Heart left ventricle (tissue), 16 donors: ENCODE measurements at regions not wholly inside any gene's neighbourhood (a gene's known extent, or its start where the extent isn't known, plus 50 kb on each side); places are given as distances from the start of the nearest gene placed in this dataset.

Experiments used
- ATAC-seq, 4 donors: fragments of 200-7000 bp; cut with Tn5 transposase; one replicate each; pipeline ENCODE4 v1.9.1; 2020 to 2022; ENCODE audit warnings: moderate library complexity in 4 of 4, mild to moderate bottlenecking in 3 of 4, moderate number of reproducible peaks in 1 of 4
- DNase-seq, 5 donors: peaks; one replicate each; pipeline ENCODE4 v3.0.0-alpha.2; 2020
- H3K27ac ChIP-seq, 12 donors: fragments of 200-600 bp; sonication (generic) in 4 of 12; one replicate each; pipeline versions ENCODE4 v1.5.0 to v1.8.0; 2016 to 2022; ENCODE audit warnings: mild to moderate bottlenecking in 2 of 12
- H3K27me3 ChIP-seq, 9 donors: fragments of 200-600 bp; sonication (generic) in 2 of 9; one replicate each; pipeline versions ENCODE4 v1.5.1 to v1.8.0; 2016 to 2022; ENCODE audit warnings: mild to moderate bottlenecking in 3 of 9
- H3K36me3 ChIP-seq, 9 donors: fragments of 200-600 bp; sonication (generic) in 2 of 9; one replicate each; pipeline versions ENCODE4 v1.5.0 to v1.8.0; 2018 to 2022; ENCODE audit warnings: mild to moderate bottlenecking in 2 of 9
- H3K4me1 ChIP-seq, 12 donors: fragments of 200-600 bp; sonication (generic) in 4 of 12; one replicate each; pipeline versions ENCODE4 v1.5.0 to v1.8.0; 2016 to 2022; ENCODE audit warnings: mild to moderate bottlenecking in 3 of 12
- H3K4me3 ChIP-seq, 12 donors: fragments of 200-600 bp; sonication (generic) in 4 of 12; one replicate each; pipeline versions ENCODE4 v1.5.0 to v1.8.0; 2017 to 2022; ENCODE audit warnings: mild to moderate bottlenecking in 9 of 12, moderate library complexity in 4 of 12
- H3K9me3 ChIP-seq, 12 donors: fragments of 200-600 bp; sonication (generic) in 4 of 12; one replicate each; pipeline versions ENCODE4 v1.5.0 to v1.8.0; 2016 to 2022; ENCODE audit warnings: mild to moderate bottlenecking in 1 of 12
- CTCF ChIP-seq, 12 donors: fragments of 200-600 bp; sonication (generic) in 4 of 12; IDR thresholded peaks; one replicate each; pipeline versions ENCODE4 v1.5.0 to v1.8.0; 2018 to 2022; ENCODE audit warnings: antibody characterized with exemption in 12 of 12, mild to moderate bottlenecking in 5 of 12
- POLR2A ChIP-seq, 2 donors: fragments of 450-650 bp; IDR thresholded peaks; one replicate each; pipeline ENCODE4 v1.6.1; 2017; ENCODE audit warnings: antibody characterized with exemption in 2 of 2, mild to moderate bottlenecking in 2 of 2, moderate library complexity in 2 of 2
- WGBS, 4 donors: extraction: QIAGEN DNeasy Blood & Tissue Kit in 2 of 4; methylation state at CpG; one replicate each; pipeline versions ENCODE4 v1.1.5 to v1.1.7; 2013 to 2018; 5-methylcytosine and 5-hydroxymethylcytosine counted together
- intact Hi-C, 10 donors: fragments of 100-400 bp; cut with DNase I; formaldehyde crosslinking; loops; one replicate each; pipeline versions ENCODE4 v1.11.1 to v1.14.2; 2022
- donor health status: ischemic (EF 13 %, LVEDD 7.1; RV severe dilation, severe dysfunction).
- donor health status: healthy with polysubstance abuse.
- donor health status: DM: no; HTN: yes; CAD: no.
- donor health status: DM: no; HTN: no; CAD: no.
- donor health status: ischemic (EF 25% LVEDD 6.9; RV normal size, moderate dysfunction).
- donor health status: ischemic (EF 25% LVEDD 5.7; RV mildly dilated, moderate dysfunction).
- donor health status: healthy.
- donor health status: DM: yes; HTN: yes; CAD: no.
- donor health status: ischemic (EF 35%, LVEDD 5.7; RV mildly dilated, moderate dysfunction).
- donor health status: nonischemic (EF 11% LVEDD 7.7; RV severe dilation, severe dysfunction).
- donor health status: DM: yes; HTN: yes; CAD: no.
- donor health status: PGD.
- donor health status: ischemic (EF 29% LVEDD 5.4; RV normal size, mild dysfunction).
- donor health status: nonischemic (EF 23%, LVEDD 6.1; RV moderate dilation, normal function).

GRCh38 chr2:76194031-76194775 lies 483.5 kb upstream of the GCFC2 start:
- no peak for TF ChIP-seq POLR2A (IDR thresholded peaks at IDR 0.05)
- no peak for TF ChIP-seq CTCF (IDR thresholded peaks at IDR 0.05)
- Histone ChIP-seq H3K4me3 (no peak overlapping the region), H3K36me3 (no peaks in the 10 kb centered on the region), H3K27ac (no peak overlapping the region), H3K4me1 (no peaks in the 10 kb centered on the region), H3K9me3 (no peaks in the 10 kb centered on the region), H3K27me3 (peaks cover 0 to 3% (median 0%) of the 10 kb centered on the region in 9 donors)
- ATAC-seq (no peak), DNase-seq (no peak)
- intact Hi-C loops, result loop anchor here in 2 of 10 donors (10.0 kb wide), 3 partner anchors 271 to 409 kb away; no protein-coding TSS in a partner anchor
- WGBS, 4 donors, result 52 to 69% (median 59%) methylated on average over 5 of the region's 5 CpGs

GRCh38 chr2:76193089-76193488 lies 482.4 kb upstream of the GCFC2 start:
- intact Hi-C loops, result loop anchor here in 2 of 10 donors (10.0 kb wide), 3 partner anchors 272 to 408 kb away; no protein-coding TSS in a partner anchor
- H3K4me3 ChIP-seq, result no peak overlapping the region
- no peaks in the 10 kb centered on the region for H3K36me3 ChIP-seq
- peaks cover 0 to 3% (median 0%) of the 10 kb centered on the region in 9 donors for H3K27me3 ChIP-seq
- H3K4me1 ChIP-seq, result no peaks in the 10 kb centered on the region
- no peaks in the 10 kb centered on the region for H3K9me3 ChIP-seq
- DNase-seq (no peak), ATAC-seq (no peak)
- TF ChIP-seq POLR2A (IDR thresholded peaks at IDR 0.05) (no peak), CTCF (IDR thresholded peaks at IDR 0.05) (no peak)
- WGBS, 4 donors, result 64 to 73% (median 67%) methylated on average over 3 of the region's 3 CpGs
- H3K27ac ChIP-seq, result no peak overlapping the region

- 68 to 77% (median 71%) methylated on average over 4 of the region's 4 CpGs for WGBS, 4 donors
- DNase-seq (no peak), ATAC-seq (no peak)
- Histone ChIP-seq H3K36me3 (no peaks in the 10 kb centered on the region), H3K4me1 (no peaks in the 10 kb centered on the region), H3K27ac (no peak overlapping the region), H3K4me3 (no peak overlapping the region), H3K9me3 (no peaks in the 10 kb centered on the region), H3K27me3 (peaks cover 0 to 6% (median 0%) of the 10 kb centered on the region in 9 donors)
- no peak for TF ChIP-seq CTCF (IDR thresholded peaks at IDR 0.05)
- no peak for TF ChIP-seq POLR2A (IDR thresholded peaks at IDR 0.05)
- intact Hi-C loops, result no loop called here
Measured at GRCh38 chr2:76188334-76189008, 477.8 kb upstream of the GCFC2 start.

- Histone ChIP-seq H3K27ac (no peak overlapping the region), H3K4me3 (no peak overlapping the region), H3K27me3 (peaks cover 0 to 6% (median 0%) of the 10 kb centered on the region in 9 donors), H3K4me1 (no peaks in the 10 kb centered on the region), H3K36me3 (no peaks in the 10 kb centered on the region), H3K9me3 (no peaks in the 10 kb centered on the region)
- intact Hi-C loops, result no loop called here
- DNase-seq, result no peak
- TF ChIP-seq CTCF (IDR thresholded peaks at IDR 0.05) (no peak), POLR2A (IDR thresholded peaks at IDR 0.05) (no peak)
- no peak for ATAC-seq
- WGBS, 4 donors, result 61 to 78% (median 73%) methylated on average over 1 of the region's 1 CpG
Measured at GRCh38 chr2:76187415-76187814, 476.7 kb upstream of the GCFC2 start.
